ENCODE measurements at regions not wholly inside any gene's neighbourhood (a gene's known extent, or its start where the extent isn't known, plus 50 kb on each side); places are given as distances from the start of the nearest gene placed in this dataset.
"Not testable (repeated sequence)": the region's sequence is repeated elsewhere in the genome, so short reads cannot be mapped to it uniquely, and the experiment has no call there.

GRCh38 chr20:28591680-28592079 lies 2665.8 kb upstream of the DEFB115 start:
- not testable (repeated sequence) for H3K36me3 Mint-ChIP-seq (ENCODE audit: low read depth, unreplicated experiment); H3K4me3 Mint-ChIP-seq (ENCODE audit: unreplicated experiment); H3K9ac ChIP-seq (ENCODE audit: low read length); H3K4me1 ChIP-seq (ENCODE audit: insufficient read depth, low read length); H3K27ac Mint-ChIP-seq (ENCODE audit: unreplicated experiment); H3K4me2 ChIP-seq (ENCODE audit: low read length); H2AFZ ChIP-seq (ENCODE audit: low read depth, low read length); H3K27ac ChIP-seq (ENCODE audit: low read depth, low read length); H3K27me3 Mint-ChIP-seq (ENCODE audit: low read depth, unreplicated experiment); H3K27me3 ChIP-seq (ENCODE audit: insufficient read depth, low read length); H3K9me3 Mint-ChIP-seq (ENCODE audit: unreplicated experiment); H4K20me1 ChIP-seq (ENCODE audit: insufficient read depth, low read length); H3K36me3 ChIP-seq (ENCODE audit: insufficient read depth, low read length); DNase-seq (ENCODE audit: low read depth); H3K4me3 ChIP-seq (ENCODE audit: insufficient read depth, low read depth, low read length); H3K9me3 ChIP-seq (ENCODE audit: insufficient read depth, low read depth, low read length); FAIRE-seq; H3K4me1 Mint-ChIP-seq (ENCODE audit: low read depth, unreplicated experiment)
- peaks cover 18% of the 10 kb centered on the region for H3K79me2 ChIP-seq (ENCODE audit: insufficient read depth, low read length)

- H3K27ac ChIP-seq (ENCODE audit: low read depth, low read length); H3K4me1 Mint-ChIP-seq (ENCODE audit: low read depth, unreplicated experiment); H3K4me1 ChIP-seq (ENCODE audit: insufficient read depth, low read length); H3K9me3 ChIP-seq (ENCODE audit: insufficient read depth, low read depth, low read length); H2AFZ ChIP-seq (ENCODE audit: low read depth, low read length); H3K9me3 Mint-ChIP-seq (ENCODE audit: unreplicated experiment); DNase-seq (ENCODE audit: low read depth); H3K4me3 ChIP-seq (ENCODE audit: insufficient read depth, low read depth, low read length); H3K9ac ChIP-seq (ENCODE audit: low read length); H3K36me3 ChIP-seq (ENCODE audit: insufficient read depth, low read length); H3K27me3 ChIP-seq (ENCODE audit: insufficient read depth, low read length); H3K4me3 Mint-ChIP-seq (ENCODE audit: unreplicated experiment); H4K20me1 ChIP-seq (ENCODE audit: insufficient read depth, low read length); H3K4me2 ChIP-seq (ENCODE audit: low read length); H3K27me3 Mint-ChIP-seq (ENCODE audit: low read depth, unreplicated experiment); H3K27ac Mint-ChIP-seq (ENCODE audit: unreplicated experiment); H3K36me3 Mint-ChIP-seq (ENCODE audit: low read depth, unreplicated experiment); FAIRE-seq: not testable (repeated sequence)
- peaks cover 31% of the 10 kb centered on the region for H3K79me2 ChIP-seq (ENCODE audit: insufficient read depth, low read length)
These were observed 2664.1 kb upstream of the DEFB115 start for GRCh38 chr20:28593383-28593782.

GRCh38 chr20:28594476-28594875 lies 2663.0 kb upstream of the DEFB115 start:
- H3K27me3 Mint-ChIP-seq (ENCODE audit: low read depth, unreplicated experiment); H3K4me1 ChIP-seq (ENCODE audit: insufficient read depth, low read length); H3K27ac ChIP-seq (ENCODE audit: low read depth, low read length); H3K9me3 Mint-ChIP-seq (ENCODE audit: unreplicated experiment); H3K4me3 Mint-ChIP-seq (ENCODE audit: unreplicated experiment); H3K9ac ChIP-seq (ENCODE audit: low read length); H3K4me3 ChIP-seq (ENCODE audit: insufficient read depth, low read depth, low read length); H3K4me2 ChIP-seq (ENCODE audit: low read length); H3K36me3 ChIP-seq (ENCODE audit: insufficient read depth, low read length); H4K20me1 ChIP-seq (ENCODE audit: insufficient read depth, low read length); H3K4me1 Mint-ChIP-seq (ENCODE audit: low read depth, unreplicated experiment); DNase-seq (ENCODE audit: low read depth); FAIRE-seq; H3K27me3 ChIP-seq (ENCODE audit: insufficient read depth, low read length); H3K36me3 Mint-ChIP-seq (ENCODE audit: low read depth, unreplicated experiment); H2AFZ ChIP-seq (ENCODE audit: low read depth, low read length); H3K9me3 ChIP-seq (ENCODE audit: insufficient read depth, low read depth, low read length): not testable (repeated sequence)
- peak overlapping the region; percentile 80 for H3K27ac Mint-ChIP-seq (ENCODE audit: unreplicated experiment)
- peaks cover 31% of the 10 kb centered on the region for H3K79me2 ChIP-seq (ENCODE audit: insufficient read depth, low read length)

- Histone ChIP-seq H3K4me2 (ENCODE audit: low read length) (peak overlapping the region; percentile 83), H3K27ac (ENCODE audit: low read depth, low read length) (peak overlapping the region; percentile 86), H2AFZ (ENCODE audit: low read depth, low read length) (peak overlapping the region; percentile 87), H3K9ac (ENCODE audit: low read length) (peak overlapping the region; percentile 89), H3K79me2 (ENCODE audit: insufficient read depth, low read length) (peaks cover 26% of the 10 kb centered on the region), H3K4me3 (ENCODE audit: insufficient read depth, low read depth, low read length) (peak overlapping the region; percentile 89)
- H3K27me3 ChIP-seq (ENCODE audit: insufficient read depth, low read length); H3K4me1 Mint-ChIP-seq (ENCODE audit: low read depth, unreplicated experiment); DNase-seq (ENCODE audit: low read depth); H3K9me3 Mint-ChIP-seq (ENCODE audit: unreplicated experiment); H3K36me3 Mint-ChIP-seq (ENCODE audit: low read depth, unreplicated experiment); H3K4me1 ChIP-seq (ENCODE audit: insufficient read depth, low read length); H3K27me3 Mint-ChIP-seq (ENCODE audit: low read depth, unreplicated experiment); H3K36me3 ChIP-seq (ENCODE audit: insufficient read depth, low read length); H3K9me3 ChIP-seq (ENCODE audit: insufficient read depth, low read depth, low read length); FAIRE-seq; H4K20me1 ChIP-seq (ENCODE audit: insufficient read depth, low read length): not testable (repeated sequence)
- H3K27ac Mint-ChIP-seq (ENCODE audit: unreplicated experiment): peak overlapping the region; percentile 72
- H3K4me3 Mint-ChIP-seq (ENCODE audit: unreplicated experiment): peak overlapping the region; percentile 95
These were observed 2655.5 kb upstream of the DEFB115 start for GRCh38 chr20:28602006-28602402.

Data from astrocyte (in vitro differentiated cells and primary cell).